GM23248 (cell line): ENCODE measurements at regions not wholly inside any gene's neighbourhood (a gene's known extent, or its start where the extent isn't known, plus 50 kb on each side); places are given as distances from the start of the nearest gene placed in this dataset.

Experiments used
- DNase-seq: peaks from one replicate; pipeline ENCODE4 v3.0.0-alpha.2; 2015
- H2AFZ ChIP-seq: fragments of 200-600 bp; sonication (generic); 2 replicates; pipeline ENCODE4 v1.6.1; 2016; ENCODE audit warnings: antibody characterized with exemption
- H3F3A ChIP-seq: fragments of 200-600 bp; sonication (generic); 2 replicates; pipeline ENCODE4 v1.6.1; 2016; ENCODE audit warnings: mild to moderate bottlenecking, antibody characterized with exemption, mixed run types; ENCODE audit not compliant: insufficient read depth
- H3K27ac ChIP-seq: fragments of 200-600 bp; sonication (generic); 2 replicates; pipeline ENCODE4 v1.5.1; 2016; ENCODE audit warnings: mild to moderate bottlenecking
- H3K27me3 ChIP-seq: fragments of 200-600 bp; sonication (generic); replicated peaks from 2 replicates; pipeline ENCODE4 v1.6.1; 2016; ENCODE audit warnings: mild to moderate bottlenecking; ENCODE audit not compliant: insufficient read depth
- H3K36me3 ChIP-seq: fragments of 200-600 bp; sonication (generic); 2 replicates; pipeline ENCODE4 v1.6.1; 2016; ENCODE audit warnings: low read depth, mild to moderate bottlenecking
- H3K4me1 ChIP-seq: fragments of 200-600 bp; sonication (generic); 2 replicates; pipeline ENCODE4 v1.6.1; 2016; ENCODE audit warnings: mild to moderate bottlenecking; ENCODE audit not compliant: insufficient read depth
- H3K4me2 ChIP-seq: fragments of 200-600 bp; sonication (generic); one replicate; pipeline ENCODE4 v1.6.1; 2016; ENCODE audit warnings: mild to moderate bottlenecking; ENCODE audit not compliant: unreplicated experiment
- H3K4me3 ChIP-seq: fragments of 200-600 bp; sonication (generic); 2 replicates; pipeline ENCODE4 v1.5.1; 2016; ENCODE audit warnings: mild to moderate bottlenecking
- H3K79me2 ChIP-seq: fragments of 200-600 bp; sonication (generic); 2 replicates; pipeline ENCODE4 v1.6.1; 2016; ENCODE audit warnings: mild to moderate bottlenecking; ENCODE audit not compliant: insufficient read depth
- H3K9ac ChIP-seq: fragments of 200-600 bp; sonication (generic); 2 replicates; pipeline ENCODE4 v1.6.1; 2016; ENCODE audit warnings: mild to moderate bottlenecking
- H3K9me2 ChIP-seq: fragments of 200-600 bp; sonication (generic); 2 replicates; pipeline ENCODE4 v1.6.1; 2016; ENCODE audit warnings: mixed run types, mild to moderate bottlenecking, moderate library complexity; ENCODE audit not compliant: insufficient read depth
- H3K9me3 ChIP-seq: fragments of 200-600 bp; sonication (generic); one replicate; pipeline ENCODE4 v1.6.1; 2017; ENCODE audit warnings: low read depth
- H4K20me1 ChIP-seq: fragments of 200-600 bp; sonication (generic); 2 replicates; pipeline ENCODE4 v1.6.0; 2016; ENCODE audit not compliant: insufficient read depth
- EZH2 ChIP-seq: fragments of 200-600 bp; sonication (generic); IDR thresholded peaks from 2 replicates; pipeline ENCODE4 v1.6.1; 2018; ENCODE audit warnings: antibody characterized with exemption, mild to moderate bottlenecking; ENCODE audit not compliant: insufficient read depth, poor library complexity, severe bottlenecking
- EZH2phosphoT487 ChIP-seq: fragments of 200-600 bp; sonication (generic); IDR thresholded peaks from 2 replicates; pipeline ENCODE4 v1.6.1; 2018; ENCODE audit warnings: antibody characterized with exemption, moderate library complexity, mild to moderate bottlenecking, low read depth; ENCODE audit not compliant: insufficient read depth
- WGBS, 2 experiments: methylation state at CpG; one replicate each; pipeline ENCODE4 v1.1.6; 2015 to 2017; ENCODE audit warnings: low lambda C conversion rate in 2 of 2, low coverage in 1 of 2; ENCODE audit errors: missing lambda C conversion rate in 2 of 2; 5-methylcytosine and 5-hydroxymethylcytosine counted together
- in situ Hi-C: fragments of 300-500 bp; cut with MboI; formaldehyde crosslinking; loops from 2 replicates; pipeline ENCODE4 v1.15.0; 2020

DNA sequence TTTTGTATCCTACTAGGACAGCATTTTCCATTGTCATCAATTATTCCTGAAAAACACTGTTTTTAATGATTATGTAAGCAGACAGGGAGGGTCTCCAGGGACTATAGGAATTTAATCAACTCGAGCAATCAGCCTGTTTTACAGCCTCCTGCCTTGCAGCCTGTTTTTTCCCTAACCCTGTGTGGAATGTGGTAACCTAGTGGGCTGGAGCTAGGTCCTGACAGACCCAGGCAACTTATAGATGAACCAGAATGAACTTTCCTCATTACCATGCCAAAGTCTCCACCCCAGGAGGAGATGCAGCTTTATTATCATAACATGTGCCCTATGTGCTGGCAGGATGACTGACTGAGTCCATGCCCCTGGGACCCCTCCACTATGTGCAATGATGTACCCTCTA lies 375.1 kb downstream of the BMP4 start:
- WGBS, 2 experiments = 0% methylated on average over 1 of the region's 1 CpG
- H3K4me2 ChIP-seq = no peak overlapping the region
- H3K4me3 ChIP-seq = no peak overlapping the region
- no peak for TF ChIP-seq EZH2
- TF ChIP-seq EZH2phosphoT487 = no peak
- H3K27me3 ChIP-seq = no peaks in the 10 kb centered on the region
- no peaks in the 10 kb centered on the region for H3F3A ChIP-seq
- H3K79me2 ChIP-seq = no peaks in the 10 kb centered on the region
- H3K9me3 ChIP-seq = no peaks in the 10 kb centered on the region
- H3K9me2 ChIP-seq = no peaks in the 10 kb centered on the region
- H3K27ac ChIP-seq = no peak overlapping the region
- H4K20me1 ChIP-seq = no peaks in the 10 kb centered on the region
- H3K9ac ChIP-seq = no peak overlapping the region
- H3K36me3 ChIP-seq = no peaks in the 10 kb centered on the region
- H2AFZ ChIP-seq = no peak overlapping the region
- no peaks in the 10 kb centered on the region for H3K4me1 ChIP-seq
- DNase-seq = no peak
- in situ Hi-C loops = no loop called here

DNA sequence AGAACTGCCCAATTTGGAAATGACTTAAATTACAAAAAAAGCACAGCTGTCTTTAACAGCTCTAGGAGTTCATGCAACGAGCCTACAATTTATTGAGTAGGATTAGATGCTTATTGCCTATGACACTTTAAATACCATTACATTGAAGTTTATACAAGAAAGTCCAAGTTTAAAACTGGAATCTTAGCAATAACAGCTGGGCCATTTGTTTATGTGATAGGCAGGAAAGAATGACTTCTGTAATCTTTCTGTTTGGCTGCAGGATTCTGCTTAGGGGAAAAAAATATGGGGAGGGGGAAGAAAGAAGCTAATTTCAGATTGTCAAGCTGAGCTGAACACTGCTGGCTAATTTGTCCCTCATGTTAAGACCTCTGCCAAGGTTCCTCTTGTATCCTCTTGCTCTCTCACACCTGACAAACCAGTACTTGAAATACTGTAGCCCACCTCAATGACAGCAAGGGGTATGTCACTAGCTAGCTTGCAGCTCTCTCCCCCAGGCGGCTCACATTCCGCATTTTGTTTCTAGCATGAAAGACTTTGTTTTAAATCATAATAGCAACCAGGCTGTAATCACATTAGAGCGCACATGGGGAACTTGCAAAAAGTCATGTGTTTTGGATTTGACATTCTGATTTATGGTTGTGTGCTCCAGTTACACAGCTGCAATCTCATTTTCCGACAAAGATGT lies 384.8 kb downstream of the BMP4 start:
- peaks cover 28% of the 10 kb centered on the region for H3K27me3 ChIP-seq
- H3K9me3 ChIP-seq = no peaks in the 10 kb centered on the region
- DNase-seq = no peak
- H3K36me3 ChIP-seq = no peaks in the 10 kb centered on the region
- no peaks in the 10 kb centered on the region for H3K4me1 ChIP-seq
- no peaks in the 10 kb centered on the region for H3K9me2 ChIP-seq
- no peak overlapping the region for H3K9ac ChIP-seq
- no peaks in the 10 kb centered on the region for H4K20me1 ChIP-seq
- no peaks in the 10 kb centered on the region for H3K79me2 ChIP-seq
- H3K4me3 ChIP-seq = no peak overlapping the region
- in situ Hi-C loops = no loop called here
- H3F3A ChIP-seq = no peaks in the 10 kb centered on the region
- H2AFZ ChIP-seq = no peak overlapping the region
- H3K27ac ChIP-seq = no peak overlapping the region
- 3% methylated on average over 5 of the region's 5 CpGs for WGBS, 2 experiments
- H3K4me2 ChIP-seq = no peak overlapping the region
- TF ChIP-seq EZH2 = no peak
- no peak for TF ChIP-seq EZH2phosphoT487

DNA sequence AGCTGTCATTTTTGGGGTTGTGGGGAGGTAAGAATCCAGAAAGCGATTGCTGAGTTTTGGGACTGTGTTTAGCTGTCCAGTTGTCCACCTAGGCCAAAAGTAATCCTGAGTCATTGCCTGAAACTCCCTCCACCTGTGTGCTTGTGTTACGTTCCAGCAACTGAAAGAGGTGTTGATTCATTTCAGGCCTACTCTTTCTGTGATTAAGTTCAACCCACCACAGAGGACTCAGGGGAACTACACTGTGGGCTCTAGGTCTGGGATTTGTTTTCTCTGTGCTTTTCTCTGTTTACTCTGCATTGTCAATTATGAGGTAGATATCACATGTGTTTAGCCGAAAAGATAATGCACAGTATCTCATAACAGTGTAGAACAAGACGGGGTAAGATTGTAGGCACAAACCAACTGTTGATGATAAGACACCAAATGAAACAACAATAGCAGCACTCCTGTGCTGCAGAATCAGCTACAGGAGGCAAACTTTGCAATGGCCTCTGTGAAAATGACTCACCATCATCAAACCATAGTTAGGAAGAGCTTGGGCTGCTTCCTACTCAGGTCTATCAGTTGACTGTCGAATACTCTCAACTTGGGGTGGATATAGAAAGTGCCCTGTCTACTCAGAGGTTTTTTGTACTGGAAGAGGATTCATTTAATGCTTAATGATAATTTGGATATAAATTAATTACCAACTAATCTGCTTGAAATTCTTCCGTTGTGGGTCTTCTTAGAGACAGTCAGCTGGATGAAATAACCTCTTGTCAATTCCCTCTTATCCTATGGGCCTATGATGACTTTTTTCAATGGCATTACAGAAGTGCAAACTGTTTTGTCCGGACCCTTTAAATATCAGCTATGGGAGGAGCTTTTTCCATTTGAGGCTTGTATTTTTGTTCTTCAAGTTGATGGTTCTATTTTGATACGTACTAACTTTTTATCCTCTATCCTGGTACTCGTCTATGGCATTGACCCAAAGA lies 385.9 kb downstream of the BMP4 start:
- no peak overlapping the region for H3K4me3 ChIP-seq
- H3K27me3 ChIP-seq = peaks cover 28% of the 10 kb centered on the region
- in situ Hi-C loops = no loop called here
- H3F3A ChIP-seq = no peaks in the 10 kb centered on the region
- no peak overlapping the region for H2AFZ ChIP-seq
- H3K9me2 ChIP-seq = no peaks in the 10 kb centered on the region
- no peak for TF ChIP-seq EZH2phosphoT487
- TF ChIP-seq EZH2 = no peak
- no peak overlapping the region for H3K9ac ChIP-seq
- H3K36me3 ChIP-seq = no peaks in the 10 kb centered on the region
- DNase-seq = no peak
- H3K79me2 ChIP-seq = no peaks in the 10 kb centered on the region
- H4K20me1 ChIP-seq = no peaks in the 10 kb centered on the region
- H3K4me2 ChIP-seq = no peak overlapping the region
- H3K9me3 ChIP-seq = no peaks in the 10 kb centered on the region
- no peak overlapping the region for H3K27ac ChIP-seq
- no peaks in the 10 kb centered on the region for H3K4me1 ChIP-seq
- 47 to 56% methylated on average over 9 of the region's 9 CpGs for WGBS, 2 experiments

DNA sequence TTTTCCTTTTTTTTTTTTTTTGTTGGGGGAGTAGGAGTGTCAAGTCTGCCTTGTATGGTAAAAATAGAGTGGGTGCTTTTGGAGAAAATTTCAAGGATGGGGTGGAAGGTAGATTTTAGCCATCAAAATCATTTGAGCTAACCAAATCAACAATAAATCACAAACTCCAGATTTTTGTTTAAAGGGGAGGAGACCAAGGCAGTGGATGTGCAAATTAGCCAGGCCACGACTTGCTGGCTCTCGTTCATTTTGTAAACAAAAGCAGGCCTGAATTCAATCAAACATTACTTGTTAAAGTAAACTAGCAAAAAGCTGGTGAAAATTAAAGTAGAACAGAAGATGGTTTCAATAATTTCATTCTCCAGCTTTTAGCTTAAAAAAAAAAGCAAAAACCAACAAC lies 387.2 kb downstream of the BMP4 start:
- Histone ChIP-seq H3K79me2 (no peaks in the 10 kb centered on the region), H3K4me3 (no peak overlapping the region), H3K4me2 (no peak overlapping the region), H3K9me2 (no peaks in the 10 kb centered on the region), H3K27ac (no peak overlapping the region), H3F3A (no peaks in the 10 kb centered on the region), H3K9ac (no peak overlapping the region), H3K9me3 (no peaks in the 10 kb centered on the region), H3K4me1 (no peaks in the 10 kb centered on the region), H3K27me3 (peaks cover 26% of the 10 kb centered on the region), H3K36me3 (no peaks in the 10 kb centered on the region), H2AFZ (no peak overlapping the region), H4K20me1 (no peaks in the 10 kb centered on the region)
- no peak for DNase-seq
- 2% methylated on average over 2 of the region's 2 CpGs for WGBS, 2 experiments
- TF ChIP-seq EZH2phosphoT487 (no peak), EZH2 (no peak)
- in situ Hi-C loops = no loop called here
